ENCODE measurements at regions not wholly inside any gene's neighbourhood (a gene's known extent, or its start where the extent isn't known, plus 50 kb on each side); places are given as distances from the start of the nearest gene placed in this dataset.
"Not testable (repeated sequence)": the region's sequence is repeated elsewhere in the genome, so short reads cannot be mapped to it uniquely, and the experiment has no call there.

DNA sequence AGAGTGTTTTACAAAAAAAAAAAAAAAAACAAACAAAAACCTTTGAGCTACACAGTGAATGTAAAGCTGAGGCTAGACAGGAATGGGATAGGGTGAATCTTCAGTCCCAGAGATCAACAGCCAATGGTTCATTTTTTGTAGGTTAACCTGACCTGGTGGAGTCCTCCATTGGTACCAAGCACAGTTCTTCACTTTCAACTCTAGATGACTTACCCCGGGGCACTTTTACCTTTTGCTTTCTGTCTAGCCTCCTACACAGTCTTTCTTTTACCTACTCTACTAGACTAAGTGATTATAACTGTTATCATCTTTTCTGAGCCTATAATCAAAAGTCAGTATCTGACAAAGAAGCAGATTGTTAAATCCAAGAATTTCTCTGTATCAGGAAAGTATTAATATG is 50.9 kb downstream of the ANXA2R start:
- DNase-seq, result no peak

DNA sequence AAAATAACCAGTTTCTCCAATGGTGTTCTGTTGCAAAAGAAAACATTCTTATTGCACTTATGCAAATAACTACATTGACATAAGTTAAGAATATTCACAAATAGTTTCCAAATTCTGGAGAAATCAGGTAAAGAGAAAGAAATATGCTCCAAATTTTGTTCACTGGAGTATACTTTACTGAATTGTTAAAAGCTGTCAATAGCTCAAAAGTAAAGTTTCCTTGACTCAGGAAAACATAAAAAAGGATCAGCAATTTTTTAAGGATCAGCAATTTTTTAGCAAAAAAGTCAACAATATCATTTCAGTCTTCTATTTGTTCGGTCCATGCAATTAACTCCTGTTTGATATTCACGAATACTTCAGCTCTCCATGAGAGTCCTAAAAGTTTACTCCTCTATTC is 51.6 kb downstream of the ANXA2R start:
- DNase-seq, result no peak

DNA sequence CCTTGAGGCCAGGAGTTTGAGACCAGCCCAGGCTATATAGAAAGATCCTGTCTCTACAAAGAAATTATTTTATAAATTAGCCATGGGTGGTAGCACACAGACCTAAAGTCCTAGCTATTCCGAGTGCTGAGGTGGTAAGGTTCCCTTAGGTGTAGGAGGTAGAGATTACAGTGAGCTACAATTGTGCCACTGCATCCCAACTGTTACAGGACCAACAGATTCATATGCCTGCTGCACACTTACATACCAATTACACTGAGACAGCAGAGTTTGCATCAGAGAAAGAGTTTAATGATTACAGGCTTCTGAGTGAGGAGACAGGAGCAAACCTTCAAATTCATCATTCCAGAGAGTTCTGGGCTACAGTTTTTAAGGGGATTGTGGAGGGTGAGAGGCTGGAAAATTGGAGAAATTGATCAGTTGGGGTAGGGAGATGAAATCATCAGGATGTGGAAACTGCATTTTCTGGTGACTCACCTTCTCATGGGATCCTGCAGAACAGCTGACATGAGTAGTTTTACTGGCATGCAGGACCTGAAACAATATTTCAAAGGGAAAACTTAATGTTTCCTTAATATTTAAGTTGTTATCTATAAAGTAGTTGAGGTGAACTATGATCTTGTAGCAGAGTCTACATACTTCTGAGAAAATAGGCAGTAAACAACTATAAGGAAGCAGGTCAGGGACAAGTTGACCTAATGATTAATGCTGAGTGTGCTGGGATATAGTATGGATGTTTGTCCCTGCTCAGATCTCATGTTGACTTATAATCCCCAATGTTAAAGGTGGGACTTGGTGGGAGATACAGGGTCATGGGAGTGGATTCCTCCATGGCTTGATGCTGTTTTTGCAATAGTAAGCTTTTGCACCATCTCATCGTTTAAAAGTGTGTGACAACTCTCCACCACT is 54.7 kb downstream of the ANXA2R start:
- no peak for DNase-seq

DNA sequence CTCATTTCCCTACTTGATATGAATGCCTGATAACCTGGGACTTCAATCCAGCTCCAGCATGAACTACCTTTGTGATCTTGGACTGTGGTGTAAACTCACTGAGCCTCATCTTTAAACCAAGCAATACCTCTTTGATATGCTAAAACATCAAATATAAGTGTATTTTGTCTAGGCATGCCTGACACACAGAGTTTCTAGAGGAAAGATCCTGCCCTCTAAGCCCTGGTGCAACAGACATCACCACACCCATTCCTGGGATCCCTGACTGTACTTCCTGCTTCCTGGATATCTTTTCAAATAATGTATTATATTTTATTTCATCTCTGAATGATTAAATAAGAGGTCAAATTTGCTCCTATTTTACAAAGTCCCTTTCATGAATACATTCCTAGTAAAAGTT is 55.8 kb downstream of the ANXA2R start:
- DNase-seq, result no peak

DNA sequence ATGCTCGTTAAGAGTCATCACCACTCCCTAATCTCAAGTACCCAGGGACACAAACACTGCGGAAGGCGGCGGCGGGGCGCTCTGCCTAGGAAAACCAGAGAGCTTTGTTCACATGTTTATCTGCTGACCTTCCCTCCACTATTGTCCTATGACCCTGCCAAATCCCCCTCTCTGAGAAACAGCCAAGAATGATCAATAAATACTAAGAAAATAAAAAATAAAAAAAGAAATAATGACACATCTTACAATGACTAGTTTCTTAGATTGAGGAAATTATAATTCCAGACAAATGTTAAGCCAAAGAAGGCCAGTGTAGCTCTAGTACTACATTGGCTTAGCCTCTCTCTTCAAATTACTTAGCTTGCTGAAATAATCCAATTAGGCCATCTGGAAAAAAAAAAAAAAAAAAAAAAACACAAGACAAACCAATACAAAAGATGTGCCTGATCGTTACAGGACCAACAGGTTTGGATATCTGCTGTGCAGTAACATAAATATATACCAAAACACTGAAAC is 58.0 kb downstream of the ANXA2R start:
- no peak for DNase-seq

DNA sequence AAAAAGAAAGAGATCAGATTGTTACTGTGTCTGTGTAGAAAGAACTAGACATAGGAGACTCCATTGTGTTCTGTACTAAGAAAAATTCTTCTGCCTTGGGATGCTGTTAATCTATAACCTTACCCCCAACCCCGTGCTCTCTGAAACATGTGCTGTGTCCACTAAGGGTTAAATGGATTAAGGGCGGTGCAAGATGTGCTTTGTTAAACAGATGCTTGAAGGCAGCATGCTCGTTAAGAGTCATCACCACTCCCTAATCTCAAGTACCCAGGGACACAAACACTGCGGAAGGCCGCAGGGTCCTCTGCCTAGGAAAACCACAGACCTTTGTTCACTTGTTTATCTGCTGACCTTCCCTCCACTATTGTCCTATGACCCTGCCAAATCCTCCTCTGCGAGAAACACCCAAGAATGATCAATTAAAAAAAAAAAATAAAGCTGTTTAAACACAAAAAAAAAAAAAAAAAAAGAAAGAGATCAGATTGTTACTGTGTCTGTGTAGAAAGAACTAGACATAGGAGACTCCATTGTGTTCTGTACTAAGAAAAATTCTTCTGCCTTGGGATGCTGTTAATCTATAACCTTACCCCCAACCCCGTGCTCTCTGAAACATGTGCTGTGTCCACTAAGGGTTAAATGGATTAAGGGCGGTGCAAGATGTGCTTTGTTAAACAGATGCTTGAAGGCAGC is 58.6 kb downstream of the ANXA2R start:
- DNase-seq, result not testable (repeated sequence)

- DNase-seq, result not testable (repeated sequence)
Observed at GRCh38 chr5:42981015-42981414, 59.1 kb downstream of the ANXA2R start.

DNA sequence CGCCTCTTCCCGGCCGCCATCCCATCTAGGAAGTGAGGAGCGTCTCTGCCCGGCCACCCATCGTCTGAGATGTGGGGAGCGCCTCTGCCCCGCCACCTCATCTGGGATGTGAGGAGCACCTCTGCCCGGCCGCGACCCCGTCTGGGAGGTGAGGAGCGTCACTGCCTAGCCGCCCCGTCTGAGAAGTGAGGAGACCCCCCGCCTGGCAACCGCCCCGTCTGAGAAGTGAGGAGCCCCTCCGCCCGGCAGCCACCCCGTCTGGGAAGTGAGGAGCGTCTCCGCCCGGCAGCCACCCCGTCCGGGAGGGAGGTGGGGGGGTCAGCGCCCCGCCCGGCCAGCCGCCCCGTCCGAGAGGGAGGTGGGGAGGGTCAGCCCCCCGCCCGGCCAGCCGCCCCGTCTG is 59.7 kb downstream of the ANXA2R start:
- DNase-seq, result not testable (repeated sequence)

GRCh38 chr5:42979242-42979641 is 60.9 kb downstream of the ANXA2R start:
- DNase-seq, result not testable (repeated sequence)

DNA sequence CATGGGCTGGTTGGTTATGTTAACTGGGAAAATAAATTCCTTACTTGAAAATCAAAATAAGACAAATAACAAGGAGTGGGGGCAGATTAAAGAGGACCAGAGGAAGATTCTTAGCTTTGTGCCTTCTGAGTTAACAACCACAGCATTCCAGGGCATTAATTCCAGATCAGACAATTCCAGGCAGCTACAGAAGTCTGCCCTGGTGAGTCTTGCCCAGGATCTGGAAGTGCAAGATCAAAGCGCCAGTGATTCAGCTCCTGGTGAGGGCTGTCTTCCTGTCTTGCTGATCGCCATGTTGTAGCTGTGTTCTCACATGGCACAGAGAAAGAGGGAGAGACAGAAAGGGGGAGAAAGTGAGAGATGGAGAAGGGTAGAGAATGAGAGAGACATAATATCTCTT is 65.6 kb downstream of the ANXA2R start:
- DNase-seq, result no peak

GRCh38 chr5:42970636-42971559 is 69.2 kb downstream of the ANXA2R start:
- DNase-seq, result no peak

DNA sequence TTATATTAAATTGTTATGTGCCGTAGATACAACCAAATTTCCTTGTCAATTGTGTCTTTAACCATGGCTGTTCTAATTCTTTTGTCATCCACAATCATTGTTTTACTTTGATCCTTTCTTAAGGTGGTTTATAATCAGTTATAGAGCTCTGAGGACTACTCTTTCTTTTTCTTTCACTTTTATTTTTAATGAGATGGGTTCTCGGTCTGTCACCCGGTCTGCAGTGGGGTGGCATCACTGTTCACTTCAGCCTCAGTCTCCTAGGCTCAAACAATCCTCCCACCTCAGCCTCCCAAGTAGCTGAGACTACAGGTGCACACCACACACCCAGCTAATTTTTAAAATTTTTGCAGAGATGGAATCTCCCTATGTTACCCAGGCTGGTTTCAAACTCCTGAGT is 74.2 kb downstream of the ANXA2R start:
- no peak for DNase-seq

GRCh38 chr5:42963412-42963811 is 76.7 kb downstream of the ANXA2R start:
- DNase-seq, result no peak

GRCh38 chr5:42962124-42962523 is 78.0 kb downstream of the ANXA2R start:
- DNase-seq, result no peak

DNA sequence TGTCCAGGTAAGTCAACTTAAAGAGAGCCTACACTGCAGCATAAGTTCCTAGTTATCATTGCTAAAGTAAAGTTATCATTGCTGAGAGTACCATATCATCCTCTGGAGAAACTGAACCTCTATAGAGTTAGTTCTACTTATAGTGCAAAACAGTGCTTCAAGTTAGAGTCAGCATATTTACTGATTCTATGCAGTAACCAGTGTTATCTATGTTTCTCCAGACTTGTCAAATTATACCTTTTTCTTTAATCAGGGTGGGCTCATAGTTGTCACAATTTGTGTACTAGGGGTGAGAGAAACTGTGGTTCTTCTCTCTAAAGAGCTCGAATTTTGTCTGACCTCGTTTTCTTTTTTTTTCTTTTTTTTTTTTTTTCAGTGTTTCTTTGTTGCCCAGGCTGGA is 79.6 kb downstream of the ANXA2R start:
- DNase-seq, result no peak

- no peak for DNase-seq
Observed at GRCh38 chr5:42956551-42956950, 83.6 kb downstream of the ANXA2R start.

DNA sequence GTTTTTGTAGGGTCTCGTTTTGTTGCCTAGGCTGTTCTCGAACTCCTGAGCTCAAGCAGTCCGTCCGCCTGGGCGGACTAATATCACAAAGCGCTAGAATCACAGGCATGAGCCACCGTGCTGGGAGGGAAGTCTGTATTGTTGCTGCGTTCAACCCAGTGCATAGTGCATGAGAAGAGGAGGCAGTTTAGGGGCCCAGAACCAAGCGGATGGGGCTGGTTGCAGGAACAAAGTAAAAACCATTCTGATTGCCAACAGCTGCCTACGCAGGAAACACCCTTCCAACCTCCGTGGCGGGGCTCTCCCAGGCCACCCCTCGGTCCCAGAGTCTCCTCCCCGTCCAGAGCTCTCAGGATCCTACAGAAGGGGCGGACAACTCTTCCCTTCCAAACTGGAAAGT is 87.1 kb downstream of the ANXA2R start:
- no peak for DNase-seq

GRCh38 chr5:42952578-42952974 is 87.5 kb downstream of the ANXA2R start:
- DNase-seq, result no peak

GRCh38 chr5:42951293-42951840 is 88.8 kb downstream of the ANXA2R start:
- peak; percentile 80 for DNase-seq

- peak; percentile 74 for DNase-seq
Observed at GRCh38 chr5:42950456-42951292, 89.4 kb downstream of the ANXA2R start.

DNA sequence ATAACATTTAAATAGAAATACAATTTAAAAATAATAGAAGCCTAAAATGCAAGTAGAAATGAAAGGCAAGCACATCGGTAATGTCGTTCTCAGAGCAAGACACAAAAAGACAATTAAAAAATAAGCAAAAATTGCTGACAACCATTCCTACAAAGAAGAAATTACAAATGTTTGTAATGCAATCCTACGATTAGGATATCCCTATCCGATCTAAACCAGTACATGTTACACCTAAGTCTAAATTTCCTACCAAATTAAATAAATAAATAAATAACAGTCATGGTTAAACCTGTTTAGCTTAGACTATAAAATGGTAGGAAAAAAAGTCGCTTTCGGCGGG is 90.0 kb downstream of the ANXA2R start:
- DNase-seq, result no peak
